Uterus (tissue), 2 donors: ENCODE measurements at regions not wholly inside any gene's neighbourhood (a gene's known extent, or its start where the extent isn't known, plus 50 kb on each side); places are given as distances from the start of the nearest gene placed in this dataset.

ENCODE experiments used
- CTCF ChIP-seq, 4 experiments: fragments of 200-600 bp in 2 of 4; fragments of 450-650 bp in 2 of 4; sonication (generic) in 2 of 4; IDR thresholded peaks; one replicate each; pipeline ENCODE4 v1.5.1; 2016 to 2019; ENCODE audit warnings: antibody characterized with exemption in 4 of 4, mild to moderate bottlenecking in 2 of 4, moderate library complexity in 1 of 4
- POLR2A ChIP-seq, 2 donors: fragments of 450-650 bp; IDR thresholded peaks; one replicate each; pipeline ENCODE4 v1.6.1; 2016; ENCODE audit warnings: antibody characterized with exemption in 2 of 2, mild to moderate bottlenecking in 1 of 2, moderate library complexity in 1 of 2

GRCh38 chr11:119509969-119510401, 87.0 kb upstream of the THY1 start:
- TF ChIP-seq CTCF (IDR thresholded peaks at IDR 0.05) (no peak), POLR2A (IDR thresholded peaks at IDR 0.05) (no peak)
